GM19395 (cell line): ENCODE measurements at regions not wholly inside any gene's neighbourhood (a gene's known extent, or its start where the extent isn't known, plus 50 kb on each side); places are given as distances from the start of the nearest gene placed in this dataset.

Experiments
- ATAC-seq: cut with Tn5 transposase; IDR thresholded peaks from one replicate; pipeline ENCODE4 v1.9.1; 2021; ENCODE audit warnings: mild to moderate bottlenecking, moderate library complexity; ENCODE audit not compliant: unreplicated experiment

- no peak for ATAC-seq
Observed at GRCh38 chr12:28876196-28876798, 272.8 kb upstream of the FAR2 start.

- no peak for ATAC-seq
Observed at GRCh38 chr12:28877854-28878253, 271.2 kb upstream of the FAR2 start.

GRCh38 chr12:28878629-28879028 is 270.4 kb upstream of the FAR2 start:
- ATAC-seq: no peak

DNA sequence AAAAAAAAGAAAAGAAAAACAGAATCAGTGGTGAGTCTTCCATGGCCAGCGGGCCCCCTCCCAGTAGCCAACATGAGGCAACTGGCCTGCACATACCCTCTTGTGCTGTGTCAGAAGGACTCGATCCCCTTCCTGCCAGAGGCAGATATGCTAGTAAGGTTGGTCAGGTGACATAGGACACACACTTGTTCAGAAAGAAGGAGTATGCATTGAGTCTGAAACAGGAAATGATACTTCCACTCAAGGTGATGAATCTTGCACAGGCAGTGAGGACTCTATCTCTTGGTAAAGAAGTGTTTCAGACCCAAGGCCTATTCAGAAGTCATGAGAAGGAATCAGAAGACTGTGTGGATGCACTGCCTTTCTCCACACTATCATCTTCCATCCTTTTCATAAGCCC is 269.7 kb upstream of the FAR2 start:
- peak; percentile 84 for ATAC-seq

DNA sequence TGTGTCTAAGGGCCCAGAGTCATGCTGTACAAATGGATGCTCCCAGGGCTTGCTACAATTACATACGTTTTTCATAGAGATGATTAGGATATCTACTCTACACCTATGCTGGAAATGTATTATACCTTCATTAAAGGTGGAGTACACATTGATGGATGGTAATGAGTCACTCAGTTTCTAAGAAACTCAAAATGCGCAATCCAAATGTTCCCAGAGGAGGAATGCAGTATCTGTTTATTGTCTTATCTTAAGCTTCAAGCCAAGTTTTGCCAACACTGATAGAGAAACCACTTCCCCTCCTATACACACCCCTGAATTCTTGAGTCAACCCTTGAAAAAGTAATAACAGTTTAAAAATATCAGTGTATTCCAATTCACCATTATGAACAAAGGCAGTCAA is 266.6 kb upstream of the FAR2 start:
- no peak for ATAC-seq

GRCh38 chr12:28883406-28883997 is 265.6 kb upstream of the FAR2 start:
- ATAC-seq: no peak

DNA sequence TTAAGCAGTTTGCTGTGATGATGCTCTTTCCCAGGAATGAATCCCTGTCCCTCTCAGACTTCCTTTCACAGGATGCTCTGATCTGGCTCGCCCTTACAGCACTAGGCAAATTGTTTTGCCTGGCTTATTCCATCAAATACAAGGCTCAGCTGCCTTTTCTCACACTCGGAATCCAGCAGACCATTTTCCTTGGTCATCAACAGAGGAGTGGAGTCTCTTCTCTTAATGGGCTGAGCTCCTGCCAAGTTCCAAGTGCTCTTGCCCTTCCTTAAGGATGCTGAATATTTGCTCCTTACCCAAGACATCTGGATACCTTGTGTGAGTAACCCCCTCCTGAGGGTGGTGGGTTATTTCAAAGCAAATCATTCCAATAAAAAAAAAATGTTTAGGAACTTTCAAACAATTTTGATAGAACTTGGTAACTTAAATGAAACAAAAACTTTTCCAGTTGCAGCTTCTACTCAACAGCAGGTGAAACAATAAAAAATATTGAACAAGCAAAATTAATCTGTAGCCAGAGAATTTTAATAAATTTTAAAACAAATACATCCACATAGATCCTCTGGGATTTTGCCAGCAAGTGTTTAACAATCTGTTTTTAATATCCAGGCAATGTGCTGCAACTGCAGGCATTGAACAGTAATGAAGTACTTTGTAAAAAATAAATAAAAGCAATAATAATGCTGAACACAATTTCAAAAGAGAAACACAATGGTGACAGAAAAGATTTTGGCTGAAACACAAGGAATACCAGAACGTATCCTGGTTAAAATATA is 264.0 kb upstream of the FAR2 start:
- ATAC-seq: no peak

- no peak for ATAC-seq
Observed at GRCh38 chr12:28885928-28886327, 263.1 kb upstream of the FAR2 start.

DNA sequence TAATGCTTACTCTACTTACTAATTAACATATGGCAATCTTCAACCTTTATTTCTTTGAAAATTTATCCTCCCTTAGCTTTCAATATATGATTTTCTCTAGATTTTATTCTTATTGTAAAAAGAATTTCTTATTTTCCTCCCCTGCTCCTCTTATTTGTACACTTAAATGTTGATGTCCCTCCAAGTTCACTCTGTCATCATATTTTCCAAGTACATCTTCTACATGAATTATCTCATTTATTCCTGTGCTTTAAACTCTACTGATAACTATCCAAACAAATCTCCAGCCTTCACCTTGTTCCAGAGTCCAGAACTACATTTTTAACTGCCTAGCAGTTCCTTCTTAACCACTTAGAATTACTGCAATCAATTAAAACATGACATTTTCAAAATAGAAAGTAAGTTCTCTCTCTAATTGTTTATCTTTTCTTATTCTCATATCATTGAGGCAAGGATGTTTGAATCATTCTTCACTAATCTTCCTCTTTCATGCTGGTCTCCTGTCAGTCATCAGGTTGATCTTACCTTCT is 261.6 kb upstream of the FAR2 start:
- ATAC-seq: no peak

DNA sequence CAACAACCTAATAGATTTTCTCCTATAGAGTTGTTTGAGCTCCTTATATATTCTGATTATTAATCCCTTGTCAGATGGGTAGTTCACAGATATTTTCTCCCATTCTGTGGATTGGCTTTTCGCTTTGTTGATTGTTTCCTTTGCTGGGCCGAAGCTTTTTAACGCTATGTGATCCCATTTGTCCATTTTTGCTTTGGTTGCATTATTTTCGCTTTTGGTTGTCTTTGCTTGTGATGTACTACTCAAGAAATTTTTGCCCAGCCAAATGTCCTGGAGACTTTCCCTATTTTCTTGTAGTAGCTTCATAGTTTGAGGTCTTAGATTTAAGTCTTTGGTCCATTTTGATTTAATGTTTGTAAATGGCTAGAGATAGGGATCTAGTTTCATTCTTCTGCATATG is 258.4 kb upstream of the FAR2 start:
- ATAC-seq: no peak

DNA sequence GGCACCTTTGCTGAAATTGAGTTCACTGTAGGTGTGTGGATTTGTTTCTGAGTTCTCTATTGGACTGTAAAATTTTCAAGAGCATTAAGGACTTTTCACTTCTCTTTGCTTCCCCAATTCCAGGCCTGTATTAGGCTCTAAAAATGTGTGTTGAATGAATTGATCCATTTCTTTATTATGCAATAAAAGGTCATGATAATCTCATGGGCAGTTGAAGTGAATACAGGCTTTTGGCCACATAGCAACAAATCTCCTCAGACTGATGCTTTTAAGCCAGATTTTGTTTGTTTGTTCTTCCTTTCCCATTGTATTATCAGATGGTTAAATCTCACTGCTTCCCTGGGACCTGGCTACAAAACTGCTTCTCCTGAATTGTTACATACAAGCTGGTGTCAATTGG is 258.0 kb upstream of the FAR2 start:
- ATAC-seq: no peak

DNA sequence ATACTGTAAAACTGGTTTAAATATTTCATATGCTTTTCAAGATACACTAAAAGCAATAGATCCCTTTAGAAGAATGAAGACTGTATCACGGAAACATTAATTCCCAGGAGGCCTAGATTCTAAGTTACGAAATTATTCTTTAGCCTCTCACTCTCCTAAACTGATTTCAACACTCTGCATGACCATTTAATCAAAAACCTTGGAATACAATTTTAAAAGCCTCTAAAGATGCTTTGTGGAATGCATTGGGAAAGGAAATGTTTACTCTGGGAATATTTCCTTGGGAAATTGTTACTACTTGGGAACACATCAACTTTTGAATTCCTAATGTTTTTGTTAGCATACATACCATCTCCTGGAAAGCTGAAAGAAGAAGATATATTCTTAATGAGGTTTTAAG is 255.7 kb upstream of the FAR2 start:
- no peak for ATAC-seq

GRCh38 chr12:28893856-28894255 is 255.2 kb upstream of the FAR2 start:
- no peak for ATAC-seq

DNA sequence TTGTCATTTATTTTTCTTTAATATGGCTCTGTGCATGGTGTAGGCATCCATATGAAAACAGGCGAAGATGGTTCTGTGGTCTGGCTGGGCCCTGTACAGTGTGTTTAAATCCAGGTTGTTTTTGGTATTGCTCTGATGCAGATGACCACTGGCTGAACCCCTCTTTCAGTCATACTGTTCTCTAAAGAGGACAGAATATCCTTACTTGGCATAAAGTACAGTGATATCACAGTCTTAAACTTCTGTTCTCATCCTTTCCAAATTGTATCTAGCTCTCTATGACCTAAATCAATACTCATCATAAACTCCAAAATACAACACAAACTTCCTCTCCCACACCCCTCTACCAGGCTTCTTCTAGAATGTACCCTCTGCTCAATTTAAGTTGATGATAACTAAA is 252.7 kb upstream of the FAR2 start:
- ATAC-seq: no peak

- no peak for ATAC-seq
Observed at GRCh38 chr12:28898038-28898437, 251.0 kb upstream of the FAR2 start.

GRCh38 chr12:28899951-28900350 is 249.1 kb upstream of the FAR2 start:
- ATAC-seq: no peak

GRCh38 chr12:28905220-28905955 is 243.7 kb upstream of the FAR2 start:
- no peak for ATAC-seq

- ATAC-seq: no peak
Observed at GRCh38 chr12:28908646-28909045, 240.4 kb upstream of the FAR2 start.

GRCh38 chr12:28909291-28909690 is 239.8 kb upstream of the FAR2 start:
- no peak for ATAC-seq

DNA sequence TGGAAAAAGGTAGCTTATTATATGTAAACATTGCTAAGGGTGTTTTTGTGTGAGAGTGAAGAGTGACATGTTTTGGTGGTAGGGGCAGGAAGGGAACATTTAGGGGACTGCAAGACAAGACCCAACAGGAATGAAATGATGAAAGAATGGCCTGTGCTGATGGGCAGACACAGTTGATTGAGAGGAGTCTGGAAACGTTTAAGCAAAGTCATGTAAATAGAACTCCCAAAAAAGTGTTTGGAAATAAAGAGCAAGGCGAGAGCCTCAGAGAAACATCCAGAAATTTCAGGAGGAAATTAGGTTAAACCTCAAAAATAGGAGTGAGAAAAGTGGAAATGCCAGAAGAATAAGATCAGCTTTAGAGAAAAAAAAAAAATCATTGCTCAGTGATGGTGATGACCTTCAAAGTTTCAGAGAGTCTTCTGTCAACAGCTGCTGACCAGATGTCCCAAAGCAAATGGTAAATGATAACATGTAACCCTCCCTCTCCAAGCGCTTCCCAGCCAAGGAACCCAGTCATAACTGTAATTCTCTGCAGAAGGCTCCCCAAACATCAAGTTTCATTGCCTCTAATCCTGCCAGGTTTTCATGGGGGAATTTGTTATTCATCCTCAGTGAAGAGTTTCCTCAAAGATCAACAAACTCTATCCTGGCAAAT is 223.2 kb upstream of the FAR2 start:
- ATAC-seq: no peak

DNA sequence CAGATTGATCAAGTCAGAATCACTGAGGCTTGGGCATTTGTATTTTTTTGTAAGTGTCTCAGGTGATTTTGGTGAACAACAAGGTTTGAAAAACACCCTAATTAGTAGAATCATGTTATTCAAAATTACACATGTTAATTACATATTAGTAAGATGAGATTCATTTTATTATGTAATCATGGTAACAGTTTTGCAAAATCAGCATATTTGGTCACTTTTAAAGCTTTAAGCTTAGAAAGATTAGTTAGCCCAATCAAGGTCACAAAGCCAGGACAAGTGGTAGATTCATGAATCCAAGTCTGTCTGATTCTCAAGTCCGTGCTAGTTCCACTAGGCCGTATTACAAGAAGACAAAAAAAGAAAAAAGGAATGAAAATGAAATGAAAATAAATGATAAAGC is 218.4 kb upstream of the FAR2 start:
- no peak for ATAC-seq
